ENCODE measurements at regions not wholly inside any gene's neighbourhood (a gene's known extent, or its start where the extent isn't known, plus 50 kb on each side); places are given as distances from the start of the nearest gene placed in this dataset.

DNA sequence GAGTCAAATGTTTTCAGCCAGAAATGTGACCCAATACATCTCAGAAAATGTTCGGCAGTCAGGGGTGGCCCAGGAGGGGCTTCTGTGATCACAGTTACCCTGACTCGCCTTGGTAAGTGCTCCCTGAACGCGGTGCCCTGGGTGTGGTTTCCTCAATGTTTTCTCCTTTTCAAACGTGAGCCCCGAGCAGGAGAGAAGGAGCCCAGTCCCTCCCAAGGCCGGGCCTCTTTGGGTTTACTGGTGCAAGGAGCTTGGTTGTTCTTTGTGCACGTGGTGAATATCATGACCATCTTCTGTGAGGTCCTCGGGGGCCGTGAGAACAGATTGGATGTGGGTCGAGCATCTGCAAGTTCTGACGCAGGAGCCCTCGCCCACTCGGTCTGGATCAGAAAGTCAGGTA, 55.8 kb upstream of the VIPR2 start:
- no peak overlapping the region for H3K4me3 ChIP-seq (IDR thresholded peaks at IDR 0.05; ENCODE audit: insufficient read depth, low read depth, low read length)
- H3K4me1 ChIP-seq (ENCODE audit: low read depth, poor library complexity, severe bottlenecking): peaks cover 14% of the 10 kb centered on the region
- H3K27me3 ChIP-seq (ENCODE audit: insufficient read depth, low read depth): no peaks in the 10 kb centered on the region
- no peaks in the 10 kb centered on the region for H3K79me2 ChIP-seq (ENCODE audit: insufficient read depth, low read depth)
- no peak overlapping the region for H3K9ac ChIP-seq
- no peak overlapping the region for H2AFZ ChIP-seq (ENCODE audit: low read depth)
- no peak overlapping the region for H3K27ac ChIP-seq
- no peaks in the 10 kb centered on the region for H4K20me1 ChIP-seq (ENCODE audit: insufficient read depth)
- TF ChIP-seq CTCF (conservative IDR thresholded peaks at IDR 0.05; ENCODE audit: low read depth, low read length): no peak
- H3K36me3 ChIP-seq (ENCODE audit: insufficient read depth): no peaks in the 10 kb centered on the region
- H3K4me2 ChIP-seq: no peak overlapping the region

GRCh38 chr7:159198016-159198724, 53.5 kb upstream of the VIPR2 start:
- Histone ChIP-seq H2AFZ (ENCODE audit: low read depth) (no peak overlapping the region), H3K4me2 (no peak overlapping the region), H3K27ac (no peak overlapping the region), H3K9ac (no peak overlapping the region), H3K4me3 (IDR thresholded peaks at IDR 0.05; ENCODE audit: insufficient read depth, low read depth, low read length) (no peak overlapping the region), H3K27me3 (ENCODE audit: insufficient read depth, low read depth) (no peaks in the 10 kb centered on the region), H3K79me2 (ENCODE audit: insufficient read depth, low read depth) (no peaks in the 10 kb centered on the region), H4K20me1 (ENCODE audit: insufficient read depth) (no peaks in the 10 kb centered on the region), H3K36me3 (ENCODE audit: insufficient read depth) (no peaks in the 10 kb centered on the region), H3K4me1 (ENCODE audit: low read depth, poor library complexity, severe bottlenecking) (peaks cover 17% of the 10 kb centered on the region)
- TF ChIP-seq CTCF (conservative IDR thresholded peaks at IDR 0.05; ENCODE audit: low read depth, low read length): no peak

DNA sequence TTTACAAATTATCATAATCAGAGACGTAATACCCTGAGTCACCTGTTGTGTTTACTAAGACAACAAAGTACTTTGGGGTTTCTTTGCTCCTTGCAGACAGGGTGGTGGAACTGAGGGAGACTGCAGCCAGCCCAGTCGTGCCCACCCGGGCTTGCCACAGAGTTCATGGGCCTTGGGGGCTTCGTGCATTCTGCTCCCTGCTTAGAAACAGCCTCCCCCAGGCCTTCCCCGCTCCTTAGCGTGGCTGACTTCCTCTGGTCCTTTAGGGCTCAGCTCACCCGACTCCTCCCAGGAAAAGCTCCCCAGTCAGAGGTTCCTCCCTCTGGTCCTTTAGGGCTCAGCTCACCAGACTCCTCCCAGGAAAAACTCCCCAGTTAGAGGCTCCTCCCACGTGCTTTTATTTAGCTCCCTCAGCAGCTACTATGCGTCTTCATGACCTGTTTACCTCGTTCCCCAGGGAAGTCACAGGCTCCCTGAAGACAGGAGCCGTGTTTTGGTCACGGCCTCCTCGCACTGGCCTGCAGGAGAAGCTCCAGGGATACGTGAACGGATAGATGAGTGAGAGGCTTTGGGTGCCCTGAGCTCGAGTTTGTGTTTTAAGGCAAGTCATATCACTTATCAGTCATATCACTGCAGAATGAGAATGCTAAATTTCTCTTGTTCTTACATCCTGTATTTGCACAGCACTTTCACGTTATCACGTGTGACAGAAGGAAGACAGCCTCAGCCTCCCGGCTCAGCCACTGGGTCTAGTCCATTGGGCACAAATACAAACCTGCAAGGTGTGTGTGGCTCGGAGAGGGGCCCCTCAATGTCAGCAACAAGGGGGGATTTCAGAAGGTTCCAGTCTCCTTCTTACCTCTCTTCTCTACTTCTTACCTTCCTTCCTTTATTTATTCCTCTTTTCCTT, 52.7 kb upstream of the VIPR2 start:
- Histone ChIP-seq H3K27ac (no peak overlapping the region), H3K4me1 (ENCODE audit: low read depth, poor library complexity, severe bottlenecking) (peaks cover 17% of the 10 kb centered on the region), H3K27me3 (ENCODE audit: insufficient read depth, low read depth) (no peaks in the 10 kb centered on the region), H3K4me2 (no peak overlapping the region), H3K79me2 (ENCODE audit: insufficient read depth, low read depth) (no peaks in the 10 kb centered on the region), H4K20me1 (ENCODE audit: insufficient read depth) (no peaks in the 10 kb centered on the region), H2AFZ (ENCODE audit: low read depth) (no peak overlapping the region), H3K9ac (no peak overlapping the region), H3K36me3 (ENCODE audit: insufficient read depth) (no peaks in the 10 kb centered on the region), H3K4me3 (IDR thresholded peaks at IDR 0.05; ENCODE audit: insufficient read depth, low read depth, low read length) (no peak overlapping the region)
- TF ChIP-seq CTCF (conservative IDR thresholded peaks at IDR 0.05; ENCODE audit: low read depth, low read length): no peak

DNA sequence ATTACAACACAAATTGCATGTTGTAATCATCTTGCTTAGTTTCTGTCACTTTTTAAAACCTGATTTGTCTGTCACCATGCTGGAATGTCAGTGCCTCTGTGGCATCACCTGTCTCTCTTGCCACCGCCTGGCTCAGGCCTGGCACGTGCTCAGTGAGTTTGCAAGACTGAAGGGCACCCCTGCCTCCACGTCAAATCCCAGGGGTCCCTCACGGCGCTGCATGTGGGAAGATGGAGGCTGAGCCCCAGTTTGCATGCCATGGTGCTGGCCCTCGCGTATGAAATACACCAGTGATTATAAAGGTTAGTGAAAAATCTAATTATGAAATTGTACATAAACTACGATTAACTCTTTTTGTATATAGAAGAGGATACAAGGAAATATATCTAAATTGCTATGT, 51.9 kb upstream of the VIPR2 start:
- H3K4me1 ChIP-seq (ENCODE audit: low read depth, poor library complexity, severe bottlenecking): peaks cover 17% of the 10 kb centered on the region
- H3K9ac ChIP-seq: no peak overlapping the region
- no peaks in the 10 kb centered on the region for H3K27me3 ChIP-seq (ENCODE audit: insufficient read depth, low read depth)
- H2AFZ ChIP-seq (ENCODE audit: low read depth): no peak overlapping the region
- no peaks in the 10 kb centered on the region for H3K36me3 ChIP-seq (ENCODE audit: insufficient read depth)
- H4K20me1 ChIP-seq (ENCODE audit: insufficient read depth): no peaks in the 10 kb centered on the region
- no peaks in the 10 kb centered on the region for H3K79me2 ChIP-seq (ENCODE audit: insufficient read depth, low read depth)
- TF ChIP-seq CTCF (conservative IDR thresholded peaks at IDR 0.05; ENCODE audit: low read depth, low read length): no peak
- no peak overlapping the region for H3K4me2 ChIP-seq
- H3K4me3 ChIP-seq (IDR thresholded peaks at IDR 0.05; ENCODE audit: insufficient read depth, low read depth, low read length): no peak overlapping the region
- no peak overlapping the region for H3K27ac ChIP-seq
